C4-2B (cell line): ENCODE measurements at regions not wholly inside any gene's neighbourhood (a gene's known extent, or its start where the extent isn't known, plus 50 kb on each side); places are given as distances from the start of the nearest gene placed in this dataset.

Experiments
- ZFX ChIP-seq: fragments of 450-650 bp; IDR thresholded peaks from 2 replicates; pipeline ENCODE4 v1.6.1; 2017
- TF ChIP-seq, protein P1 (sequence below): fragments of 450-650 bp; conservative IDR thresholded peaks from 2 replicates; pipeline ENCODE4 v1.5.1; 2017; ENCODE audit warnings: mild to moderate bottlenecking

DNA sequence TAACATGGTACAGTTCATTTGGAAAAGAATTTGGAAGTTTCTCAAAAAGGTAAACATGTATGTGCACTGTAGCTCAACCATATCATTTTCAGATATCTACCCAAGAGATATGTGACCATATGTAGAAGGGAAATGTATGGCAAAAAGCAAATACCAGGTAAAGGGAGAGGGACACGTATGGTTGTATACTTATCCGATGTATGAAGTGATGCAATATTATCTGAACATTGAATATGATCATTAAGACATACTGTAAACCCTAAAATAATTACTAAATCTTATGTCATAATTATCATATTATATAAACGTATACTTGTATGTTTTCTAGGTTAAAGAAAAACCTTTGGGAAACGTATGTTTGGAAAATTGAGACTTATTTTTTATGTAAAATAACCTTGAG lies 367.5 kb upstream of the KCND2 start:
- TF ChIP-seq, protein P1, sequence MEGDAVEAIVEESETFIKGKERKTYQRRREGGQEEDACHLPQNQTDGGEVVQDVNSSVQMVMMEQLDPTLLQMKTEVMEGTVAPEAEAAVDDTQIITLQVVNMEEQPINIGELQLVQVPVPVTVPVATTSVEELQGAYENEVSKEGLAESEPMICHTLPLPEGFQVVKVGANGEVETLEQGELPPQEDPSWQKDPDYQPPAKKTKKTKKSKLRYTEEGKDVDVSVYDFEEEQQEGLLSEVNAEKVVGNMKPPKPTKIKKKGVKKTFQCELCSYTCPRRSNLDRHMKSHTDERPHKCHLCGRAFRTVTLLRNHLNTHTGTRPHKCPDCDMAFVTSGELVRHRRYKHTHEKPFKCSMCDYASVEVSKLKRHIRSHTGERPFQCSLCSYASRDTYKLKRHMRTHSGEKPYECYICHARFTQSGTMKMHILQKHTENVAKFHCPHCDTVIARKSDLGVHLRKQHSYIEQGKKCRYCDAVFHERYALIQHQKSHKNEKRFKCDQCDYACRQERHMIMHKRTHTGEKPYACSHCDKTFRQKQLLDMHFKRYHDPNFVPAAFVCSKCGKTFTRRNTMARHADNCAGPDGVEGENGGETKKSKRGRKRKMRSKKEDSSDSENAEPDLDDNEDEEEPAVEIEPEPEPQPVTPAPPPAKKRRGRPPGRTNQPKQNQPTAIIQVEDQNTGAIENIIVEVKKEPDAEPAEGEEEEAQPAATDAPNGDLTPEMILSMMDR, result no peak
- TF ChIP-seq ZFX, result no peak
